ENCODE measurements at regions not wholly inside any gene's neighbourhood (a gene's known extent, or its start where the extent isn't known, plus 50 kb on each side); places are given as distances from the start of the nearest gene placed in this dataset.

- no peak overlapping the region for H2AFZ ChIP-seq (ENCODE audit: low read length)
- no peaks in the 10 kb centered on the region for H3K27me3 ChIP-seq (ENCODE audit: low read length)
- ChIA-PET POLR2A (ENCODE audit: unreplicated experiment) (no interaction called here), CTCF (no interaction called here)
- no peak overlapping the region for H3K27ac ChIP-seq (ENCODE audit: low read length)
- no peaks in the 10 kb centered on the region for H4K20me1 ChIP-seq (ENCODE audit: low read length)
- H3K79me2 ChIP-seq (ENCODE audit: low read length): no peaks in the 10 kb centered on the region
- BruUV-seq (replicated peaks): no TSS peak
- intact Hi-C loops (cut with micrococcal nuclease): no loop called here
- H3K9ac ChIP-seq (ENCODE audit: low read length): no peak overlapping the region
- H3K4me1 ChIP-seq (ENCODE audit: insufficient read depth, low read length): no peaks in the 10 kb centered on the region
- H3K9me3 ChIP-seq (ENCODE audit: low read length): no peaks in the 10 kb centered on the region
- H3K4me2 ChIP-seq (ENCODE audit: low read length): no peak overlapping the region
- H3K36me3 ChIP-seq (ENCODE audit: low read depth, low read length): no peaks in the 10 kb centered on the region
- no peak for ATAC-seq
- DNase-seq: peak; percentile 3
- TF ChIP-seq CTCF (conservative IDR thresholded peaks at IDR 0.05; ENCODE audit: low read depth, low read length) (no peak), EZH2 (IDR thresholded peaks at IDR 0.05; ENCODE audit: low read length, unreplicated experiment) (no peak), EZH2phosphoT487 (IDR thresholded peaks at IDR 0.05; ENCODE audit: borderline replicate concordance, low read length) (no peak)
- H3F3A ChIP-seq (ENCODE audit: low read length, unreplicated experiment): no peaks in the 10 kb centered on the region
- H3K4me3 ChIP-seq (ENCODE audit: low read length): no peak overlapping the region
- no peaks in the 10 kb centered on the region for H3K9me2 ChIP-seq (replicated peaks; ENCODE audit: low read length)
These were observed 63.6 kb upstream of the NKX1-1 start for GRCh38 chr4:1469607-1470392.

GRCh38 chr4:1469043-1469442 is 62.8 kb upstream of the NKX1-1 start:
- Histone ChIP-seq H3K9me3 (ENCODE audit: low read length) (no peaks in the 10 kb centered on the region), H3K9ac (ENCODE audit: low read length) (no peak overlapping the region), H3K4me3 (ENCODE audit: low read length) (no peak overlapping the region), H3K4me1 (ENCODE audit: insufficient read depth, low read length) (no peaks in the 10 kb centered on the region), H4K20me1 (ENCODE audit: low read length) (no peaks in the 10 kb centered on the region), H2AFZ (ENCODE audit: low read length) (no peak overlapping the region), H3K27me3 (ENCODE audit: low read length) (no peaks in the 10 kb centered on the region), H3K9me2 (replicated peaks; ENCODE audit: low read length) (no peaks in the 10 kb centered on the region), H3F3A (ENCODE audit: low read length, unreplicated experiment) (no peaks in the 10 kb centered on the region), H3K36me3 (ENCODE audit: low read depth, low read length) (no peaks in the 10 kb centered on the region), H3K79me2 (ENCODE audit: low read length) (no peaks in the 10 kb centered on the region), H3K27ac (ENCODE audit: low read length) (no peak overlapping the region), H3K4me2 (ENCODE audit: low read length) (no peak overlapping the region)
- ATAC-seq: no peak
- ChIA-PET POLR2A (ENCODE audit: unreplicated experiment) (no interaction called here), CTCF (no interaction called here)
- BruUV-seq (replicated peaks): no TSS peak
- intact Hi-C loops (cut with micrococcal nuclease): no loop called here
- no peak for TF ChIP-seq EZH2 (IDR thresholded peaks at IDR 0.05; ENCODE audit: low read length, unreplicated experiment)
- no peak for TF ChIP-seq EZH2phosphoT487 (IDR thresholded peaks at IDR 0.05; ENCODE audit: borderline replicate concordance, low read length)
- no peak for TF ChIP-seq CTCF (conservative IDR thresholded peaks at IDR 0.05; ENCODE audit: low read depth, low read length)
- no peak for DNase-seq

All from PC-3 (cell line).